ENCODE measurements at regions not wholly inside any gene's neighbourhood (a gene's known extent, or its start where the extent isn't known, plus 50 kb on each side); places are given as distances from the start of the nearest gene placed in this dataset.

DNA sequence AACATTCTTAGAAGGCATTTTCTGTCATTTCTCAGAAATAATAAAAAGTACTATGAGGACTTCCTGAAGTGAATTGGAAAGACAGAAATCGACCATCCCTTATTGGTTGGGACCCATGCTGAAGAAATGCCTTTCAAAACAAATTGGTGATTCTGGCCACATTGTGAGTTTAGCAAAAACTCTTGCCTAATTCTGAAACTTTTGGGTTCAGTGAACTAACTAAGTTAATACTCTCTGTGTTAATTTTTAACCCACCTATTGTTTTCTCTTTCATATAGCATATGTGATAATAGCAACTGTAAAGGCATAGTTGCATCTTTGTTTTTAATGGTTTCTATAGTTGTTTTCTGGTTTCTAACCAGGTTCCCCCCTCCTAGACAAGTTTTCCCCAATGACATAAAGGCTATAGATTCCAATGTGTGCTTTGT lies 129.3 kb upstream of the FAT1 start:
- POLR2A ChIA-PET, result no interaction called here
- no peaks in the 10 kb centered on the region for H3K9me3 ChIP-seq (ENCODE audit: control insufficient read depth, insufficient read depth, low read depth, low read length)
- TF ChIP-seq ZNF248 (tag by site-specific recombination; IDR thresholded peaks at IDR 0.05), result no peak
- no peak for TF ChIP-seq ZNF596 (tag by site-specific recombination; IDR thresholded peaks at IDR 0.05)
- no peaks in the 10 kb centered on the region for H3K36me3 ChIP-seq (ENCODE audit: control insufficient read depth in 2 of 2, insufficient read depth in 1 of 2, low read length in 2 of 2)
- CTCF ChIA-PET, result no interaction called here
- no peak overlapping the region for H3K4me3 ChIP-seq (ENCODE audit: low read depth, low read length)
- H3K27ac ChIP-seq (ENCODE audit: extremely low read depth, low read depth, low read length), result no peak overlapping the region
- no peaks in the 10 kb centered on the region for H3K4me1 ChIP-seq (ENCODE audit: control insufficient read depth, insufficient read depth, low read length)

DNA sequence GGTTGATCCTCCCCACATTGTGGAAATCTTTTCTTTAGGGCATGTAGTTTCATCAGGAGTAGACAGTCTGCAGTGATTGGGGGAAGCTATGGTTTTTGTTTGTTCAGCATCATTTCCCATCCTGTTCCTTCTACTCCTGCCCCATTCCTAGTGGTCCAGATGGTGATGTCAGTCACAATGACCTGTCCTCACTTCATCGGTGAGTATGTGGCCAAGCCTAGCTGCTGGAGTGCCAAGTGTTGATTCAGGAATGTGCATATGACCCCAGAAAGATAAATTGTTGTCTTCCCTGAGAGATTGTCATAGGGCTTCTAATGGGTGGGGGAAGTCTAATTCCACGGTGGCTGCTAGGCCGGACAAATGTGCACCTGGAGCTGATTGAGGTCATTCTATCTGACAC lies 130.6 kb upstream of the FAT1 start:
- Histone ChIP-seq H3K9me3 (ENCODE audit: control insufficient read depth, insufficient read depth, low read depth, low read length) (no peaks in the 10 kb centered on the region), H3K36me3 (ENCODE audit: control insufficient read depth in 2 of 2, insufficient read depth in 1 of 2, low read length in 2 of 2) (no peaks in the 10 kb centered on the region), H3K27ac (ENCODE audit: extremely low read depth, low read depth, low read length) (no peak overlapping the region), H3K4me1 (ENCODE audit: control insufficient read depth, insufficient read depth, low read length) (no peaks in the 10 kb centered on the region), H3K4me3 (ENCODE audit: low read depth, low read length) (no peak overlapping the region)
- TF ChIP-seq ZNF112 (tag by site-specific recombination; IDR thresholded peaks at IDR 0.05) (no peak), ZNF692 (tag by site-specific recombination; IDR thresholded peaks at IDR 0.05) (no peak), ZNF624 (tag by site-specific recombination; IDR thresholded peaks at IDR 0.05) (no peak)
- ChIA-PET POLR2A (no interaction called here), CTCF (no interaction called here)

GRCh38 chr4:186855111-186855510 lies 131.5 kb upstream of the FAT1 start:
- H3K4me3 ChIP-seq (ENCODE audit: low read depth, low read length), result no peak overlapping the region
- no peaks in the 10 kb centered on the region for H3K9me3 ChIP-seq (ENCODE audit: control insufficient read depth, insufficient read depth, low read depth, low read length)
- ChIA-PET POLR2A (no interaction called here), CTCF (no interaction called here)
- no peaks in the 10 kb centered on the region for H3K4me1 ChIP-seq (ENCODE audit: control insufficient read depth, insufficient read depth, low read length)
- no peaks in the 10 kb centered on the region for H3K36me3 ChIP-seq (ENCODE audit: control insufficient read depth in 2 of 2, insufficient read depth in 1 of 2, low read length in 2 of 2)
- TF ChIP-seq ZNF624 (tag by site-specific recombination; IDR thresholded peaks at IDR 0.05) (no peak), ZNF169 (tag by site-specific recombination; IDR thresholded peaks at IDR 0.05) (no peak), ZNF626 (tag by site-specific recombination; IDR thresholded peaks at IDR 0.05) (no peak), ZNF391 (tag by site-specific recombination; IDR thresholded peaks at IDR 0.05; ENCODE audit: borderline replicate concordance, low read depth) (no peak)
- no peak overlapping the region for H3K27ac ChIP-seq (ENCODE audit: extremely low read depth, low read depth, low read length)

DNA sequence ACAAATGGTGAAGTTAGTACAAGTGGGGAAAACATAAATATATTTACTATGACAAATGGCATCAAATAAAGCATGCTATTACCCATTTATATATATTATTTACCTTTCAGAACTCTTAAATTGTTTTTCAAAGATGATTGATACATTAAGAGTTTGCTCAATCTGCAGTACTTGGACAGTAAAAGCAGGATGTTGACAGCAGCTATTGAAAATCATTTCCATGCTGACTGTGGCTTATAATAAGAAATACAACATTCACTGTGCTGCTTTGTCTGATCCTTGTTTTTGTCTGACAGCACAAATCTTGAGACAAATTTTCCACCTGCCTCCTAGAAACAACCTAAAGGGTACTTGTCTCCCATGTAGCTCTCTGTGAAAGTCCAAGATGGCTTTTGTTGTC lies 134.1 kb upstream of the FAT1 start:
- ChIA-PET POLR2A (no interaction called here), CTCF (no interaction called here)
- H3K36me3 ChIP-seq (ENCODE audit: control insufficient read depth in 2 of 2, insufficient read depth in 1 of 2, low read length in 2 of 2), result no peaks in the 10 kb centered on the region
- TF ChIP-seq ZNF335 (tag by site-specific recombination; conservative IDR thresholded peaks at IDR 0.05), result no peak
- no peak for TF ChIP-seq ZNF561 (tag by site-specific recombination; IDR thresholded peaks at IDR 0.05; ENCODE audit: borderline replicate concordance)
- TF ChIP-seq ZNF211 (tag by site-specific recombination; IDR thresholded peaks at IDR 0.05; ENCODE audit: low read depth), result no peak
- TF ChIP-seq, protein P1, sequence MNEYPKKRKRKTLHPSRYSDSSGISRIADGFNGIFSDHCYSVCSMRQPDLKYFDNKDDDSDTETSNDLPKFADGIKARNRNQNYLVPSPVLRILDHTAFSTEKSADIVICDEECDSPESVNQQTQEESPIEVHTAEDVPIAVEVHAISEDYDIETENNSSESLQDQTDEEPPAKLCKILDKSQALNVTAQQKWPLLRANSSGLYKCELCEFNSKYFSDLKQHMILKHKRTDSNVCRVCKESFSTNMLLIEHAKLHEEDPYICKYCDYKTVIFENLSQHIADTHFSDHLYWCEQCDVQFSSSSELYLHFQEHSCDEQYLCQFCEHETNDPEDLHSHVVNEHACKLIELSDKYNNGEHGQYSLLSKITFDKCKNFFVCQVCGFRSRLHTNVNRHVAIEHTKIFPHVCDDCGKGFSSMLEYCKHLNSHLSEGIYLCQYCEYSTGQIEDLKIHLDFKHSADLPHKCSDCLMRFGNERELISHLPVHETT (tag by site-specific recombination; IDR thresholded peaks at IDR 0.05), result no peak
- TF ChIP-seq, protein P2, sequence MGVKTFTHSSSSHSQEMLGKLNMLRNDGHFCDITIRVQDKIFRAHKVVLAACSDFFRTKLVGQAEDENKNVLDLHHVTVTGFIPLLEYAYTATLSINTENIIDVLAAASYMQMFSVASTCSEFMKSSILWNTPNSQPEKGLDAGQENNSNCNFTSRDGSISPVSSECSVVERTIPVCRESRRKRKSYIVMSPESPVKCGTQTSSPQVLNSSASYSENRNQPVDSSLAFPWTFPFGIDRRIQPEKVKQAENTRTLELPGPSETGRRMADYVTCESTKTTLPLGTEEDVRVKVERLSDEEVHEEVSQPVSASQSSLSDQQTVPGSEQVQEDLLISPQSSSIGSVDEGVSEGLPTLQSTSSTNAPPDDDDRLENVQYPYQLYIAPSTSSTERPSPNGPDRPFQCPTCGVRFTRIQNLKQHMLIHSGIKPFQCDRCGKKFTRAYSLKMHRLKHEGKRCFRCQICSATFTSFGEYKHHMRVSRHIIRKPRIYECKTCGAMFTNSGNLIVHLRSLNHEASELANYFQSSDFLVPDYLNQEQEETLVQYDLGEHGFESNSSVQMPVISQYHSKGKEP (tag by site-specific recombination; IDR thresholded peaks at IDR 0.05), result no peak
- H3K4me1 ChIP-seq (ENCODE audit: control insufficient read depth, insufficient read depth, low read length), result peaks cover 4% of the 10 kb centered on the region; the same call in 1 of the 2 replicates
- H3K27ac ChIP-seq (ENCODE audit: extremely low read depth, low read depth, low read length), result no peak overlapping the region
- H3K9me3 ChIP-seq (ENCODE audit: control insufficient read depth, insufficient read depth, low read depth, low read length), result no peaks in the 10 kb centered on the region
- no peak overlapping the region for H3K4me3 ChIP-seq (ENCODE audit: low read depth, low read length)

Data from HEK293 (cell line).